ENCODE measurements at regions not wholly inside any gene's neighbourhood (a gene's known extent, or its start where the extent isn't known, plus 50 kb on each side); places are given as distances from the start of the nearest gene placed in this dataset.

GRCh38 chr13:62997038-62997599, 1581.5 kb upstream of the PCDH20 start:
- TF ChIP-seq POLR2A (IDR thresholded peaks at IDR 0.05): no peak
- no peak for TF ChIP-seq CTCF (IDR thresholded peaks at IDR 0.05)

All from ovary (tissue), 3 donors.